Fibroblast of lung (primary cell): ENCODE measurements at regions not wholly inside any gene's neighbourhood (a gene's known extent, or its start where the extent isn't known, plus 50 kb on each side); places are given as distances from the start of the nearest gene placed in this dataset.

Experiments
- DNase-seq, 2 donors: peaks; one replicate each; pipeline versions ENCODE4 v3.0.0 to v3.0.0-alpha.2; 2010; ENCODE audit warnings: low read depth in 2 of 2
- H2AFZ ChIP-seq: 2 replicates; pipeline ENCODE4 v1.5.1; 2012; ENCODE audit warnings: low read length, control low read depth, inconsistent platforms
- H3K27ac ChIP-seq: 2 replicates; pipeline ENCODE4 v1.5.1; 2011; ENCODE audit warnings: low read length, control low read depth; ENCODE audit not compliant: insufficient read depth
- H3K27me3 ChIP-seq: 2 replicates; pipeline ENCODE4 v1.5.1; 2011; ENCODE audit warnings: mild to moderate bottlenecking, low read length; ENCODE audit not compliant: control insufficient read depth, insufficient read depth
- H3K36me3 ChIP-seq: 2 replicates; pipeline ENCODE4 v1.5.1; 2011; ENCODE audit warnings: low read length; ENCODE audit not compliant: control insufficient read depth, insufficient read depth
- H3K4me1 ChIP-seq: 2 replicates; pipeline ENCODE4 v1.5.1; 2011; ENCODE audit warnings: low read length; ENCODE audit not compliant: control insufficient read depth, insufficient read depth; ENCODE audit errors: extremely low read depth
- H3K4me2 ChIP-seq: 2 replicates; pipeline ENCODE4 v1.5.1; 2011; ENCODE audit warnings: low read length, control low read depth; ENCODE audit not compliant: insufficient read depth; ENCODE audit errors: extremely low read depth
- H3K4me3 ChIP-seq, 4 experiments: fragments of 200-600 bp in 1 of 4; sonication (generic) in 1 of 4; replicated peaks in 1 of 4; 2 replicates each; pipeline ENCODE4 v1.5.1; 2011 to 2016; ENCODE audit warnings: low read length in 4 of 4, low read depth in 3 of 4, mild to moderate bottlenecking in 3 of 4, control low read depth in 2 of 4, inconsistent platforms in 1 of 4, mixed read lengths in 1 of 4; ENCODE audit not compliant: insufficient read depth in 1 of 4; ENCODE audit errors: control extremely low read depth in 1 of 4
- H3K79me2 ChIP-seq: 2 replicates; pipeline ENCODE4 v1.5.1; 2012; ENCODE audit warnings: mild to moderate bottlenecking, low read length, inconsistent platforms; ENCODE audit not compliant: control insufficient read depth, insufficient read depth
- H3K9ac ChIP-seq: 2 replicates; pipeline ENCODE4 v1.5.1; 2011; ENCODE audit warnings: mild to moderate bottlenecking, low read length, control low read depth; ENCODE audit not compliant: insufficient read depth
- H3K9me3 ChIP-seq: 2 replicates; pipeline ENCODE4 v1.5.1; 2012; ENCODE audit warnings: low read depth, low read length; ENCODE audit not compliant: control insufficient read depth, insufficient read depth
- H4K20me1 ChIP-seq: 2 replicates; pipeline ENCODE4 v1.5.1; 2011; ENCODE audit warnings: low read length; ENCODE audit not compliant: control insufficient read depth, insufficient read depth; ENCODE audit errors: extremely low read depth
- CTCF ChIP-seq, 2 donors: IDR thresholded peaks in 1 of 2; conservative IDR thresholded peaks in 1 of 2; 1 replicate in 1 of 2; 2 replicates in 1 of 2; pipeline ENCODE4 v1.5.1; 2011 to 2012; ENCODE audit warnings: low read length in 2 of 2, control low read depth in 1 of 2, inconsistent platforms in 1 of 2, low read depth in 1 of 2, mild to moderate bottlenecking in 1 of 2
- EZH2 ChIP-seq: IDR thresholded peaks from 2 replicates; pipeline ENCODE4 v1.5.1; 2012; ENCODE audit warnings: low read length, control low read depth, mild to moderate bottlenecking; ENCODE audit errors: missing control alignments

- Histone ChIP-seq H4K20me1 (no peaks in the 10 kb centered on the region), H3K4me2 (no peak overlapping the region)
Measured at GRCh38 chr6:141957271-141957670, 175.5 kb upstream of the GJE1 start.

GRCh38 chr6:141956868-141957267 is 175.9 kb upstream of the GJE1 start:
- H3K79me2 ChIP-seq = no peaks in the 10 kb centered on the region
- H2AFZ ChIP-seq = no peak overlapping the region
- H4K20me1 ChIP-seq = no peaks in the 10 kb centered on the region
- H3K9ac ChIP-seq = no peak overlapping the region
- no peak overlapping the region for H3K27ac ChIP-seq
- no peak overlapping the region for H3K4me2 ChIP-seq
- no peak for DNase-seq
- H3K4me1 ChIP-seq = peaks cover 2% of the 10 kb centered on the region
- no peak overlapping the region for H3K4me3 ChIP-seq
- TF ChIP-seq EZH2 (no peak), CTCF (conservative IDR thresholded peaks at IDR 0.05 in 1 of 2, IDR thresholded peaks at IDR 0.05 in 1 of 2; ENCODE audit: low read depth in 1 of 2, low read length in 2 of 2) (no peak)
- H3K27me3 ChIP-seq = no peaks in the 10 kb centered on the region
- H3K36me3 ChIP-seq = no peaks in the 10 kb centered on the region
- H3K9me3 ChIP-seq = no peaks in the 10 kb centered on the region

More at GRCh38 chr6:141957271-141957670, 175.5 kb upstream of the GJE1 start:
- Histone ChIP-seq H2AFZ (no peak overlapping the region), H3K4me3 (no peak overlapping the region), H3K27me3 (no peaks in the 10 kb centered on the region), H3K79me2 (no peaks in the 10 kb centered on the region), H3K9ac (no peak overlapping the region), H3K9me3 (no peaks in the 10 kb centered on the region), H3K36me3 (no peaks in the 10 kb centered on the region), H3K4me1 (peaks cover 2% of the 10 kb centered on the region), H3K27ac (no peak overlapping the region)
- no peak for TF ChIP-seq EZH2
- no peak for TF ChIP-seq CTCF (conservative IDR thresholded peaks at IDR 0.05 in 1 of 2, IDR thresholded peaks at IDR 0.05 in 1 of 2; ENCODE audit: low read depth in 1 of 2, low read length in 2 of 2)
- no peak for DNase-seq

GRCh38 chr6:141956046-141956761 is 176.5 kb upstream of the GJE1 start:
- DNase-seq = peak; percentile 12 to 17

More at GRCh38 chr6:141956046-141956761, 176.5 kb upstream of the GJE1 start:
- H4K20me1 ChIP-seq = no peaks in the 10 kb centered on the region
- no peak overlapping the region for H3K4me3 ChIP-seq
- no peak overlapping the region for H3K9ac ChIP-seq
- H3K4me1 ChIP-seq = peaks cover 2% of the 10 kb centered on the region
- TF ChIP-seq CTCF (conservative IDR thresholded peaks at IDR 0.05 in 1 of 2, IDR thresholded peaks at IDR 0.05 in 1 of 2; ENCODE audit: low read depth in 1 of 2, low read length in 2 of 2) = no peak
- TF ChIP-seq EZH2 = no peak
- no peaks in the 10 kb centered on the region for H3K36me3 ChIP-seq
- no peaks in the 10 kb centered on the region for H3K79me2 ChIP-seq
- no peaks in the 10 kb centered on the region for H3K27me3 ChIP-seq
- no peaks in the 10 kb centered on the region for H3K9me3 ChIP-seq
- no peak overlapping the region for H3K4me2 ChIP-seq
- H3K27ac ChIP-seq = no peak overlapping the region
- no peak overlapping the region for H2AFZ ChIP-seq
